B cell (primary cell): ENCODE measurements at regions not wholly inside any gene's neighbourhood (a gene's known extent, or its start where the extent isn't known, plus 50 kb on each side); places are given as distances from the start of the nearest gene placed in this dataset.

ENCODE experiments used
- EZH2 ChIP-seq: IDR thresholded peaks from 2 replicates; pipeline ENCODE4 v1.6.1; 2012; ENCODE audit warnings: borderline replicate concordance, low read depth, mild to moderate bottlenecking, moderate library complexity, low read length; ENCODE audit not compliant: insufficient read depth, poor library complexity, severe bottlenecking
- TF ChIP-seq, protein P1 (sequence below): fragments of 200-600 bp; IDR thresholded peaks from one replicate; pipeline ENCODE4 v1.8.0; 2022; ENCODE audit warnings: antibody characterized with exemption, mild to moderate bottlenecking

DNA sequence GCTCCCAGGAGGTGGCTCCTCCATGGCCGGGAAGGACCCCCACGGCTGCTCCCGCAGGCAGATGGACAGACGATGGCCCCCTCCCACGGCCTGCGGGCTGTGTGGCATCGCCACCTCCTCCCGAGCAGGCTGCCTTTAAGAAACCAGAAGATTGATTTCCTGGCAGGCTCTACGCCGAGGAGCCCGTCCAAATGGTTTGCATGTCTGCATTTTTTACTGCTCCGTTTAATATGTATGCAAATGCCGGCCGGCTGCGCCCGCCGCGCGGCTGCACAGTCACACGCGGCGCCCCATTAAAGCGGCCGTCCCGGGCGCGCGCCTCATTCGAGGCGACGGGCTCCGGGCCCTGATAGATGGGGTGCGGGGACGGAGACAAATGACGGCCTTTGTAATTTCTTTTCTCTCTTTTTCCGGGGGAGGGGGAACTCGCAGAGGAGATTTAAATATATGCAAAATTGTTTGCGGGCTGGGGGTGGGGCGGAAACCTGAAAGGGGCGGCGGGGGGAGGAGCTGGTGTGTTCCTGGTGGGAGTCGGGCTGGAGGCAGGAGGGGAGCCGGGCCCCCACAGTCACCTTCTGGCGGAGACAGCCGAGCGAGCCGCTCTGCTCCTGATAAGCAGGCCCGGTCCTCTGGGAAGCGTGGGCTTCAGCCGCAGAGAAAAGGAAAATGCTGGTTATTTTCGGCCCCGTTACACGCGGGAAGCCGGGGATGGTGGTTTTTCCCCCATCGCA, 158.7 kb upstream of the IER5L start:
- TF ChIP-seq EZH2 = no peak
- TF ChIP-seq, protein P1, sequence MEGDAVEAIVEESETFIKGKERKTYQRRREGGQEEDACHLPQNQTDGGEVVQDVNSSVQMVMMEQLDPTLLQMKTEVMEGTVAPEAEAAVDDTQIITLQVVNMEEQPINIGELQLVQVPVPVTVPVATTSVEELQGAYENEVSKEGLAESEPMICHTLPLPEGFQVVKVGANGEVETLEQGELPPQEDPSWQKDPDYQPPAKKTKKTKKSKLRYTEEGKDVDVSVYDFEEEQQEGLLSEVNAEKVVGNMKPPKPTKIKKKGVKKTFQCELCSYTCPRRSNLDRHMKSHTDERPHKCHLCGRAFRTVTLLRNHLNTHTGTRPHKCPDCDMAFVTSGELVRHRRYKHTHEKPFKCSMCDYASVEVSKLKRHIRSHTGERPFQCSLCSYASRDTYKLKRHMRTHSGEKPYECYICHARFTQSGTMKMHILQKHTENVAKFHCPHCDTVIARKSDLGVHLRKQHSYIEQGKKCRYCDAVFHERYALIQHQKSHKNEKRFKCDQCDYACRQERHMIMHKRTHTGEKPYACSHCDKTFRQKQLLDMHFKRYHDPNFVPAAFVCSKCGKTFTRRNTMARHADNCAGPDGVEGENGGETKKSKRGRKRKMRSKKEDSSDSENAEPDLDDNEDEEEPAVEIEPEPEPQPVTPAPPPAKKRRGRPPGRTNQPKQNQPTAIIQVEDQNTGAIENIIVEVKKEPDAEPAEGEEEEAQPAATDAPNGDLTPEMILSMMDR = no peak
